OCI-LY7 (cell line): ENCODE measurements at regions not wholly inside any gene's neighbourhood (a gene's known extent, or its start where the extent isn't known, plus 50 kb on each side); places are given as distances from the start of the nearest gene placed in this dataset.
"Not testable (repeated sequence)": the region's sequence is repeated elsewhere in the genome, so short reads cannot be mapped to it uniquely, and the experiment has no call there.

ENCODE experiments used
- BruUV-seq: library from RNA; stranded (reverse); fragments of 400-500 nt; replicated peaks from 2 replicates; lab custom pipeline; 2021; lab: Mats Ljungman, UMichigan
- CTCF ChIA-PET: fragments of 300-600 bp; sonication (Branson Sonifier 250); formaldehyde crosslinking; loops from one replicate; lab custom pipeline; 2022; ENCODE audit warnings: antibody characterized with exemption; ENCODE audit not compliant: unreplicated experiment; lab: Charles Lee
- POLR2A ChIA-PET: fragments of 300-600 bp; sonication (Branson Sonifier 250); formaldehyde crosslinking; loops from one replicate; lab custom pipeline; 2022; ENCODE audit warnings: antibody characterized with exemption; lab: Charles Lee
- DNase-seq: peaks from one replicate; pipeline ENCODE4 v3.0.0-alpha.2; 2015; ENCODE audit warnings: low spot score
- H2AFZ ChIP-seq: fragments of 200-600 bp; sonication (generic), shearing (Covaris generic); 2 replicates; pipeline ENCODE4 v1.6.1; 2014; ENCODE audit warnings: mild to moderate bottlenecking, antibody characterized with exemption, low read length, moderate library complexity
- H3K27ac ChIP-seq: fragments of 200-600 bp; sonication (generic); 2 replicates; pipeline ENCODE4 v1.5.1; 2014; ENCODE audit warnings: mixed run types, low read depth, mild to moderate bottlenecking, moderate library complexity, low read length, inconsistent platforms; ENCODE audit not compliant: poor library complexity, severe bottlenecking
- H3K36me3 ChIP-seq: fragments of 200-600 bp; sonication (generic); 2 replicates; pipeline ENCODE4 v1.6.1; 2014; ENCODE audit warnings: mild to moderate bottlenecking, antibody characterized with exemption, low read length, moderate library complexity, mixed read lengths; ENCODE audit not compliant: insufficient read depth
- H3K4me1 ChIP-seq: fragments of 200-600 bp; sonication (generic); 2 replicates; pipeline ENCODE4 v1.5.1; 2014; ENCODE audit warnings: mild to moderate bottlenecking, low read length; ENCODE audit not compliant: insufficient read depth, poor library complexity, severe bottlenecking
- H3K4me2 ChIP-seq: fragments of 200-600 bp; sonication (generic); 2 replicates; pipeline ENCODE4 v1.6.1; 2014; ENCODE audit warnings: mild to moderate bottlenecking, low read length
- H3K4me3 ChIP-seq: fragments of 200-600 bp; sonication (generic); 2 replicates; pipeline ENCODE4 v1.5.1; 2014; ENCODE audit warnings: mild to moderate bottlenecking, low read depth, low read length; ENCODE audit not compliant: poor library complexity, severe bottlenecking
- H3K79me2 ChIP-seq: fragments of 200-600 bp; sonication (generic); 2 replicates; pipeline ENCODE4 v1.6.1; 2016; ENCODE audit warnings: low read depth, mild to moderate bottlenecking, low read length, moderate library complexity, mixed read lengths; ENCODE audit not compliant: insufficient read depth
- H3K9me2 ChIP-seq: fragments of 200-600 bp; sonication (generic); 2 replicates; pipeline ENCODE4 v1.6.1; 2016; ENCODE audit warnings: mild to moderate bottlenecking, low read length, mixed read lengths; ENCODE audit not compliant: insufficient read depth
- H3K9me3 ChIP-seq: fragments of 200-600 bp; sonication (generic); 2 replicates; pipeline ENCODE4 v1.6.1; 2014; ENCODE audit warnings: mild to moderate bottlenecking, mixed run types, low read length, mixed read lengths
- H4K20me1 ChIP-seq: fragments of 200-600 bp; sonication (generic); 2 replicates; pipeline ENCODE4 v1.6.1; 2014; ENCODE audit warnings: mild to moderate bottlenecking, antibody characterized with exemption, low read length, moderate library complexity, mixed read lengths; ENCODE audit not compliant: insufficient read depth
- EZH2phosphoT487 ChIP-seq: fragments of 200-600 bp; sonication (generic); IDR thresholded peaks from 2 replicates; pipeline ENCODE4 v1.6.1; 2018; ENCODE audit warnings: low read depth, borderline replicate concordance, mild to moderate bottlenecking, mixed run types, antibody characterized with exemption, low read length, moderate library complexity, mixed read lengths
- intact Hi-C: fragments of 100-400 bp; cut with micrococcal nuclease; formaldehyde crosslinking; loops from one replicate; pipeline ENCODE4 v1.10.0; 2022; ENCODE audit not compliant: unreplicated experiment
- TF ChIP-seq, protein P1 (sequence below): fragments of 200-600 bp; sonication (generic); conservative IDR thresholded peaks from 2 replicates; pipeline ENCODE4 v1.5.1; 2014; ENCODE audit warnings: mild to moderate bottlenecking, antibody characterized with exemption, low read length, moderate library complexity, mixed read lengths

DNA sequence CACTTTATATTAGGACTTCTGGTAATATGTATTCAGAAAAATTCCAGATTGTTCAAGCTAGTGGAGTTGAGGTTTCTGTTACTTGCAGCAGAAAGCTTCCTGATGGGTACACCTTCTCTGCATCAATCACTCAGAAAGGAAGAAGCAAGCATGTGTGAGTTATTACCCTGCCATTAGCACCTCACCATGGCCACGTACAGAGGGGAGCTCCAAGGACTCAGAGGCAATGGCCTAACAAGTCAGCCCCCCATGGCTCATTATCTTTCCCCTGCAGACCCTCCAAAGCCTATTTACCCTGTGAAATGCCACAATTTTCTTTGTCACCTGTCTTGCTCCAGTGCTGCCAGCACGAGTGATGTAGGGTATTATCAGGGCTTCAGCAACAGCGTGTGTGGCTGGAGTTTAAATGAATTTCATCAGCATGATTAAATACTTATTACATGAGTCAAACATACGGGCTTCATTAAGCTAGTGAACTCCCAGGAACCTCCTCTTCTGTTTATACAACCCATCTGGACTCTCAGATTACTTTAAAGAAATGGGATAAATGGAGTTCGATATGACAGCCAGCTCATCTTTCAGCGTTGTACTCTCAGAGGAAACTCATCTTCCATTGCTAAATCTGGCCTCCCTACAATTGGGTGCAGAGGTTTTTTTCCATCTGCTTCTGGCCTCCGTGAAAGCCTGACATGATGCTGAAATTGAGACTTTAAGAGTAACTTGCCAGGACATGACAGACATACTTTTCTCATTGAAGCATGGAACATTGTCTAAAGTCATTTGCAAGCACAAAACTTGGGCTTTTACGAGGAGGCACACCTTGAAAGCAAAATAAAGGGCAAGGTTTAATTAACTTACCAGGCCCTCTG is 135.9 kb downstream of the TMEM30B start:
- POLR2A ChIA-PET = interaction anchor here (0.7 kb wide), 1 partner anchor 35 kb away, joined by 4 read pairs; no protein-coding TSS in a partner anchor
- no peaks in the 10 kb centered on the region for H3K36me3 ChIP-seq
- no peaks in the 10 kb centered on the region for H3K9me2 ChIP-seq
- no peak for DNase-seq
- no peak overlapping the region for H2AFZ ChIP-seq
- no peak overlapping the region for H3K4me3 ChIP-seq
- H4K20me1 ChIP-seq = no peaks in the 10 kb centered on the region
- H3K4me2 ChIP-seq = no peak overlapping the region
- TF ChIP-seq, protein P1, sequence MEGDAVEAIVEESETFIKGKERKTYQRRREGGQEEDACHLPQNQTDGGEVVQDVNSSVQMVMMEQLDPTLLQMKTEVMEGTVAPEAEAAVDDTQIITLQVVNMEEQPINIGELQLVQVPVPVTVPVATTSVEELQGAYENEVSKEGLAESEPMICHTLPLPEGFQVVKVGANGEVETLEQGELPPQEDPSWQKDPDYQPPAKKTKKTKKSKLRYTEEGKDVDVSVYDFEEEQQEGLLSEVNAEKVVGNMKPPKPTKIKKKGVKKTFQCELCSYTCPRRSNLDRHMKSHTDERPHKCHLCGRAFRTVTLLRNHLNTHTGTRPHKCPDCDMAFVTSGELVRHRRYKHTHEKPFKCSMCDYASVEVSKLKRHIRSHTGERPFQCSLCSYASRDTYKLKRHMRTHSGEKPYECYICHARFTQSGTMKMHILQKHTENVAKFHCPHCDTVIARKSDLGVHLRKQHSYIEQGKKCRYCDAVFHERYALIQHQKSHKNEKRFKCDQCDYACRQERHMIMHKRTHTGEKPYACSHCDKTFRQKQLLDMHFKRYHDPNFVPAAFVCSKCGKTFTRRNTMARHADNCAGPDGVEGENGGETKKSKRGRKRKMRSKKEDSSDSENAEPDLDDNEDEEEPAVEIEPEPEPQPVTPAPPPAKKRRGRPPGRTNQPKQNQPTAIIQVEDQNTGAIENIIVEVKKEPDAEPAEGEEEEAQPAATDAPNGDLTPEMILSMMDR = no peak
- no TSS peak for BruUV-seq
- no peak overlapping the region for H3K27ac ChIP-seq
- intact Hi-C loops = no loop called here
- H3K79me2 ChIP-seq = no peaks in the 10 kb centered on the region
- H3K4me1 ChIP-seq = no peaks in the 10 kb centered on the region
- H3K9me3 ChIP-seq = 0 out of 2 replicates have a peak, but pooled peaks cover 12% of the 10 kb centered on the region
- CTCF ChIA-PET = interaction anchor here (0.6 kb wide), 1 partner anchor 432 kb away, joined by 3 read pairs; no protein-coding TSS in a partner anchor

DNA sequence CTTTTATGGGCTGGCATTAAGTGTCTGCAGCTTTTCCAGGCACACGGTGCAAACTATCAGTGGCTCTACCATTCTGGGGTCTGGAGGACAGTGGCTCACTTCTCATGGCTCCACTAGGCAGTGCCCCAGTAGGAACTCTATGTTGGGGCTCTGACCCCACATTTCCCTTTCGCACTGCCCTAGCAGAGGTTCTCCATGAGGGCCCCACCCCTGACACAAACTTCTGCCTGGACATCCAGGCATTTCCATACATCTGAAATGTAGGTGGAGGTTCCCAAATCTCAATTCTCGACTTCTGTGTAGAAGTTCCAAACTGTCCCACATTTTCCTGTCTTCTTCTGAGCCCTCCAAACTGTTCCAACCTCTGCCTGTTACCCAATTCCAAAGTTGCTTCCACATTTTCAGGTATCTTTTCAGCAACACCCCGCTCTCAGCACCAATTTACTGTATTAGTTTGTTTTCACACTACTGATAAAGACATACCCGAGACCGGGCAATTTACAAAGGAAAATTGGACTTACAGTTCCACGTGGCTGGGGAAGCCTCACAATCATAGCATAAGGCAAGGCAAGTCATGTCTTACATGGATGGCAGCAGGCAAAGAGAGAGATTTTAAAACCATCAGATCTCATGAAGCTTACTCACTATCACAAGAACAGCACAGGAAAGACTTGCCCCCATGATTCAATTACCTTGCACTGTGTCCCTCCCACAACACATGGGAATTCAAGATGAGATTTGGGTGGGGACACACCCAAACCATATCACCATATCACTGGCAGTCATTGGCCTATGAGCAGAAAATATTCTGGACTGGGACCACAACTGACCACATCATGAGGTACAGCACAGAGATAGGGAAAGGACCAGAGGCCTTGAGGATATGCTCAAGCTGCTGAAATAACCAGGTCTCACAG is 136.8 kb downstream of the TMEM30B start:
- CTCF ChIA-PET, H3K9me2 ChIP-seq, H4K20me1 ChIP-seq, intact Hi-C loops, H3K79me2 ChIP-seq, H3K4me1 ChIP-seq, BruUV-seq, H3K4me2 ChIP-seq, H2AFZ ChIP-seq, H3K4me3 ChIP-seq, H3K36me3 ChIP-seq, H3K27ac ChIP-seq: not testable (repeated sequence)
- POLR2A ChIA-PET = interaction anchor here (0.7 kb wide), 1 partner anchor 36 kb away, joined by 4 read pairs; no protein-coding TSS in a partner anchor
- H3K9me3 ChIP-seq = 0 out of 2 replicates have a peak, but pooled peaks cover 12% of the 10 kb centered on the region
- DNase-seq = peak; percentile 24

DNA sequence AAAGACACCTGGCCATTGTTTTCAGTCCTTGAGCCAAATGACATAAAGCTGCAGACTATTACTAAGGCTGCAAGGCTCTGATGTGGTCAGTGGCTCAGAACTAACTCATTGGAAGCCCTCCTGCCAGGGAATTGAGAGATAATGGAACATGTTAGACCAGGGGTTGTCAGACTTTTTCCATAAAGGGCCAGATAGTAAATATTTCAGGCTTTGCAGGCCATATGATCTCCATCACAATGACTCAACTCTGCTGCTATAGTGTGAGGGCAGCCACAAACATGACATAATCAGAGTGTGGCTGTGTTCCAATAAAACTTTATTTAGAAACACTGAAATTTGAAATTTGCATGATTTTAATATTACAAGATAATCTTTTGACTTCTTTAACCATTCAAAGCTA is 140.3 kb downstream of the TMEM30B start:
- Histone ChIP-seq H2AFZ (no peak overlapping the region), H4K20me1 (no peaks in the 10 kb centered on the region), H3K4me2 (no peak overlapping the region), H3K9me2 (no peaks in the 10 kb centered on the region), H3K9me3 (0 out of 2 replicates have a peak, but pooled peaks cover 12% of the 10 kb centered on the region), H3K4me3 (no peak overlapping the region), H3K79me2 (no peaks in the 10 kb centered on the region), H3K36me3 (no peaks in the 10 kb centered on the region), H3K27ac (no peak overlapping the region), H3K4me1 (no peaks in the 10 kb centered on the region)
- BruUV-seq = no TSS peak
- ChIA-PET POLR2A (no interaction called here), CTCF (no interaction called here)
- intact Hi-C loops = no loop called here
- DNase-seq = no peak
- no peak for TF ChIP-seq EZH2phosphoT487
- TF ChIP-seq, protein P1 = no peak
